GM12878 (cell line): ENCODE measurements at regions not wholly inside any gene's neighbourhood (a gene's known extent, or its start where the extent isn't known, plus 50 kb on each side); places are given as distances from the start of the nearest gene placed in this dataset.
A peak's percentile ranks its signal among the peaks of the same experiment; 100 is the strongest.
"Not testable (repeated sequence)": the region's sequence is repeated elsewhere in the genome, so short reads cannot be mapped to it uniquely, and the experiment has no call there.

Source experiments
- ATAC-seq: fragments of 200-7000 bp; cut with Tn5 transposase; 3 replicates; pipeline ENCODE4 v1.9.1; 2020; ENCODE audit warnings: mild to moderate bottlenecking, moderate library complexity
- BruUV-seq: library from RNA; stranded (reverse); fragments of 400-500 nt; replicated peaks from 2 replicates; lab custom pipeline; 2021; lab: Mats Ljungman, UMichigan
- CTCF ChIA-PET: fragments of 300-600 bp; sonication (Branson Sonifier 250); formaldehyde crosslinking; extraction: SDS; loops from one replicate; lab custom pipeline; 2021; ENCODE audit warnings: inconsistent platforms; lab: Yijun Ruan, JAX
- POLR2A ChIA-PET: fragments of 350-600 bp; formaldehyde crosslinking; extraction: SDS; loops from one replicate; lab custom pipeline; 2021; ENCODE audit warnings: inconsistent platforms; lab: Charles Lee
- RAD21 ChIA-PET: fragments of 300-600 bp; sonication (Branson Sonifier 250); formaldehyde crosslinking; loops from one replicate; lab custom pipeline; 2023; ENCODE audit warnings: antibody characterized with exemption; ENCODE audit not compliant: unreplicated experiment; lab: Charles Lee
- SMC1A ChIA-PET: fragments of 300-600 bp; sonication (Branson Sonifier 250); formaldehyde crosslinking; loops from one replicate; lab custom pipeline; 2023; ENCODE audit not compliant: unreplicated experiment, uncharacterized antibody; lab: Charles Lee
- DNase-seq: peaks from one replicate; pipeline ENCODE4 v3.0.0-alpha.2; 2011; ENCODE audit warnings: low read depth, low spot score
- FAIRE-seq: peaks from 3 replicates; lab custom pipeline; 2011; peaks lifted over from hg19 to GRCh38; lab: Jason Lieb, UNC
- H2AFZ ChIP-seq: 2 replicates; pipeline ENCODE4 v1.6.0; 2011; ENCODE audit warnings: low read depth, low read length, control low read depth; ENCODE audit not compliant: control insufficient read depth
- H3K27ac ChIP-seq: 2 replicates; pipeline ENCODE4 v1.5.1; 2011; ENCODE audit warnings: control low read depth; ENCODE audit not compliant: control insufficient read depth, insufficient read depth
- H3K27me3 ChIP-seq, 2 experiments: replicated peaks in 1 of 2; 2 replicates each; pipeline versions ENCODE4 v1.6.0 to v1.6.1; 2011; ENCODE audit warnings: low read length in 1 of 2; ENCODE audit not compliant: control insufficient read depth in 2 of 2, insufficient read depth in 2 of 2
- H3K36me3 ChIP-seq, 2 experiments: 2 replicates each; pipeline ENCODE4 v1.5.1; 2011; ENCODE audit warnings: low read length in 1 of 2; ENCODE audit not compliant: control insufficient read depth in 2 of 2, insufficient read depth in 2 of 2
- H3K4me1 ChIP-seq: 2 replicates; pipeline ENCODE4 v1.6.1; 2011; ENCODE audit warnings: mild to moderate bottlenecking, low read length, moderate library complexity, mixed read lengths; ENCODE audit not compliant: control insufficient read depth, insufficient read depth
- H3K4me2 ChIP-seq: 2 replicates; pipeline ENCODE4 v1.6.0; 2011; ENCODE audit warnings: control low read depth; ENCODE audit not compliant: control insufficient read depth, insufficient read depth
- H3K4me3 ChIP-seq: fragments of 200-600 bp; sonication (generic); 2 replicates; pipeline ENCODE4 v1.5.1; 2016
- H3K79me2 ChIP-seq: 2 replicates; pipeline ENCODE4 v1.6.0; 2011; ENCODE audit warnings: low read length; ENCODE audit not compliant: control insufficient read depth, insufficient read depth
- H3K9ac ChIP-seq: 2 replicates; pipeline ENCODE4 v1.8.0; 2011; ENCODE audit warnings: low read length, control low read depth, mixed read lengths; ENCODE audit not compliant: control insufficient read depth, insufficient read depth
- H3K9me3 ChIP-seq: replicated peaks from 3 replicates; pipeline ENCODE4 v1.5.1; 2011; ENCODE audit warnings: mild to moderate bottlenecking, low read length; ENCODE audit not compliant: control insufficient read depth, insufficient read depth
- H4K20me1 ChIP-seq: 2 replicates; pipeline ENCODE4 v1.6.0; 2011; ENCODE audit not compliant: control insufficient read depth, insufficient read depth
- WGBS: methylation state at CpG from one replicate; pipeline ENCODE4 v1.1.6; 2016; ENCODE audit warnings: low lambda C conversion rate; ENCODE audit not compliant: insufficient replicate concordance, insufficient coverage; ENCODE audit errors: missing lambda C conversion rate; 5-methylcytosine and 5-hydroxymethylcytosine counted together
- in situ Hi-C: fragments of 300-500 bp; cut with MboI; formaldehyde crosslinking; loops from 9 replicates; pipeline ENCODE4 v1.14.3; 2018; ENCODE audit warnings: mixed read lengths
- intact Hi-C: fragments of 100-400 bp; cut with micrococcal nuclease; formaldehyde crosslinking; loops from one replicate; pipeline ENCODE4 v1.14.2; 2022; ENCODE audit not compliant: unreplicated experiment

GRCh38 chr21:5079361-5079760 is 5442.0 kb upstream of the TPTE start:
- H3K79me2 ChIP-seq, BruUV-seq, intact Hi-C loops, H3K9ac ChIP-seq, in situ Hi-C loops, ATAC-seq, H3K4me2 ChIP-seq, H3K27ac ChIP-seq, H3K4me3 ChIP-seq, FAIRE-seq, RAD21 ChIA-PET, H2AFZ ChIP-seq, H3K27me3 ChIP-seq, H4K20me1 ChIP-seq, CTCF ChIA-PET, POLR2A ChIA-PET, H3K36me3 ChIP-seq, DNase-seq, H3K9me3 ChIP-seq, H3K4me1 ChIP-seq, SMC1A ChIA-PET: not testable (repeated sequence)
- WGBS = no CpG with 5 or more reads among the region's 8 CpGs

DNA sequence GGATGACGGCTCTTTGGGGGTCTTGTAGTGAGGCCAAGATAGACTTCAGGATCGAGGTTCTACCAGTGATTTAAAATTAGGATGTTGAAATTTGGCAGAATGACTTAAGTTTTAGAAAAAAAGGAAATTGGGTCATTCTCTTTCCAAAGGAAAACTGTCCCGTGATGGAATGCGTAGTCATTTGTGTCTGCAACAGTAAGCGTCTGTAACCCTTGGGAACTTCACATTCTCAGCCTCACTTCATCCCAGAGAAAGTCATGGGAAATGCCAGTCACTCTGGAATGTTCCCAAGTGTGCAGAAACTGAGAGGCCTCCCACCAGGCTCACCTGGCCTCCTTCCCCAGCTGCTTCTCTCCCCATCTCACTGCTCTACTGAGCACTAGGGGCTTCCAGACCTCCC is 5441.4 kb upstream of the TPTE start:
- H3K9ac ChIP-seq, H3K27me3 ChIP-seq, H3K79me2 ChIP-seq, RAD21 ChIA-PET, H3K4me1 ChIP-seq, POLR2A ChIA-PET, H4K20me1 ChIP-seq, in situ Hi-C loops, H3K9me3 ChIP-seq, intact Hi-C loops, H3K4me3 ChIP-seq, SMC1A ChIA-PET, H3K27ac ChIP-seq, DNase-seq, BruUV-seq, FAIRE-seq, H3K36me3 ChIP-seq, H2AFZ ChIP-seq, CTCF ChIA-PET, ATAC-seq, H3K4me2 ChIP-seq: not testable (repeated sequence)
- no CpG with 5 or more reads among the region's 5 CpGs for WGBS

DNA sequence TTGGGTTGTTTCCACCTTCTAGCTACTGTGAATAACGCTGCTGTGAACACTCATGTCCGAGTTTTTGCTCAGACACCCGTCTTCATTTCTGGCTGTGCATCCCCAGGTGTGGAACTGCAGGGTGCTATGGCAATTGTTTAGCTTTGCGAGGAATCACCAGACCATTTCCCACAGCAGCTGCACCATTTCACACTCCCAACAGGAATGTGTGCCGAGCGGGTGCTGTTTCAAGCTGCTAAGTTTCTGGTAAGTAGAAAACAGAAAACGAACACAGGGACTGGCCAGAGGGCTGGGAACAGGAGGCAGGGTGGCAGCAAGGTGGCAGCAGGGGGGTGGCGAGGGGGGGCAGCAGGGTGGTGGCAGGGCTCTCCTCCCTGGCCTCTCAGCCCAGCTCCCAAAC is 5437.1 kb upstream of the TPTE start:
- in situ Hi-C loops, intact Hi-C loops, RAD21 ChIA-PET, H3K79me2 ChIP-seq, POLR2A ChIA-PET, CTCF ChIA-PET, H3K4me3 ChIP-seq, H3K27me3 ChIP-seq, H4K20me1 ChIP-seq, H3K36me3 ChIP-seq, SMC1A ChIA-PET, H3K4me2 ChIP-seq, ATAC-seq, H3K4me1 ChIP-seq, H3K27ac ChIP-seq, H3K9ac ChIP-seq, H2AFZ ChIP-seq, H3K9me3 ChIP-seq, BruUV-seq, DNase-seq, FAIRE-seq: not testable (repeated sequence)
- 83% methylated on average over 4 of the region's 8 CpGs for WGBS

DNA sequence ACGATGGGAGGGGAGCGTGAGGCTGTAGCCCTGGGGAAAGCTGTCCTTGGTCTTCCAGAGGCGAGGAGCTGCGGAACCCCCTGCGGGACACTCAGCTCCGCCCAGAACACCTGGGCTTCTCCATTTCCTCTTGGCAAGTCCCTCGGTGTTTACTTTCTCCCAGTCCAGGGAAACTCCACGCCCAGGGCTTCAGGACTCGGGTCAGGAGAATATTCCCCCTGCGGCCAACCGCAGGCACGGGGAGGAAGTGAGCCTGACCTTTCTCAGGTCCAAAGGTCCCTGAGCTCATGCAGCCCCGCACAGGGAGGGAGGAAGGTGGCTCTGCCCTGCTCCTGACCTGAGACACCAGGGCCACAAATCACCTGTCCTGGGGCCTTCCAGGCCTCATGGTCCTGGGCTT is 5435.9 kb upstream of the TPTE start:
- in situ Hi-C loops = not testable (repeated sequence)

More for the DNA sequence above, 5435.9 kb upstream of the TPTE start:
- H3K79me2 ChIP-seq, H3K9me3 ChIP-seq, POLR2A ChIA-PET, H3K9ac ChIP-seq, intact Hi-C loops, H3K4me3 ChIP-seq, H3K4me2 ChIP-seq, SMC1A ChIA-PET, H3K27me3 ChIP-seq, H2AFZ ChIP-seq, BruUV-seq, FAIRE-seq, RAD21 ChIA-PET, H3K36me3 ChIP-seq, H3K27ac ChIP-seq, H4K20me1 ChIP-seq, CTCF ChIA-PET, H3K4me1 ChIP-seq, DNase-seq: not testable (repeated sequence)
- ATAC-seq = peak; percentile 16
- 50% methylated on average over 2 of the region's 13 CpGs for WGBS
